ENCODE measurements at regions not wholly inside any gene's neighbourhood (a gene's known extent, or its start where the extent isn't known, plus 50 kb on each side); places are given as distances from the start of the nearest gene placed in this dataset.

- Mint-ChIP-seq H3K9me3 (ENCODE audit: unreplicated experiment) (peaks cover 10% of the 10 kb centered on the region), H3K36me3 (ENCODE audit: unreplicated experiment) (peaks cover 9% of the 10 kb centered on the region), H3K4me3 (ENCODE audit: unreplicated experiment) (no peak overlapping the region), H3K27me3 (ENCODE audit: unreplicated experiment) (peaks cover 7% of the 10 kb centered on the region), H3K27ac (ENCODE audit: unreplicated experiment) (no peak overlapping the region), H3K4me1 (ENCODE audit: low read depth, unreplicated experiment) (peaks cover 14% of the 10 kb centered on the region)
- DNase-seq: no peak
- no peak for TF ChIP-seq CTCF (IDR thresholded peaks at IDR 0.05; ENCODE audit: partially characterized antibody, unreplicated experiment)
Measured at GRCh38 chr11:128190312-128190711, 397.0 kb downstream of the ETS1 start.

- no peak for TF ChIP-seq CTCF (IDR thresholded peaks at IDR 0.05; ENCODE audit: partially characterized antibody, unreplicated experiment)
- Mint-ChIP-seq H3K27me3 (ENCODE audit: unreplicated experiment) (peaks cover 7% of the 10 kb centered on the region), H3K9me3 (ENCODE audit: unreplicated experiment) (peaks cover 13% of the 10 kb centered on the region), H3K4me3 (ENCODE audit: unreplicated experiment) (no peak overlapping the region), H3K4me1 (ENCODE audit: low read depth, unreplicated experiment) (peaks cover 14% of the 10 kb centered on the region), H3K36me3 (ENCODE audit: unreplicated experiment) (peaks cover 14% of the 10 kb centered on the region), H3K27ac (ENCODE audit: unreplicated experiment) (no peak overlapping the region)
- DNase-seq: no peak
Measured at GRCh38 chr11:128189823-128190222, 397.5 kb downstream of the ETS1 start.

- DNase-seq: no peak
- TF ChIP-seq CTCF (IDR thresholded peaks at IDR 0.05; ENCODE audit: partially characterized antibody, unreplicated experiment): no peak
- peaks cover 21% of the 10 kb centered on the region for H3K36me3 Mint-ChIP-seq (ENCODE audit: unreplicated experiment)
- H3K4me1 Mint-ChIP-seq (ENCODE audit: low read depth, unreplicated experiment): peaks cover 14% of the 10 kb centered on the region
- no peak overlapping the region for H3K4me3 Mint-ChIP-seq (ENCODE audit: unreplicated experiment)
- peaks cover 13% of the 10 kb centered on the region for H3K9me3 Mint-ChIP-seq (ENCODE audit: unreplicated experiment)
- peak overlapping the region; percentile 82 for H3K27ac Mint-ChIP-seq (ENCODE audit: unreplicated experiment)
- H3K27me3 Mint-ChIP-seq (ENCODE audit: unreplicated experiment): peaks cover 9% of the 10 kb centered on the region
Measured at GRCh38 chr11:128188346-128189004, 398.9 kb downstream of the ETS1 start.

- Mint-ChIP-seq H3K36me3 (ENCODE audit: unreplicated experiment) (peaks cover 21% of the 10 kb centered on the region), H3K4me1 (ENCODE audit: low read depth, unreplicated experiment) (peaks cover 14% of the 10 kb centered on the region)
- DNase-seq: peak; percentile 37
Measured at GRCh38 chr11:128187835-128188234, 399.5 kb downstream of the ETS1 start.

More at GRCh38 chr11:128187835-128188234, 399.5 kb downstream of the ETS1 start:
- Mint-ChIP-seq H3K9me3 (ENCODE audit: unreplicated experiment) (peaks cover 13% of the 10 kb centered on the region), H3K4me3 (ENCODE audit: unreplicated experiment) (no peak overlapping the region), H3K27ac (ENCODE audit: unreplicated experiment) (peak overlapping the region; percentile 82), H3K27me3 (ENCODE audit: unreplicated experiment) (peaks cover 9% of the 10 kb centered on the region)
- TF ChIP-seq CTCF (IDR thresholded peaks at IDR 0.05; ENCODE audit: partially characterized antibody, unreplicated experiment): no peak
